CD8-positive, alpha-beta memory T cell (primary cell): ENCODE measurements at regions not wholly inside any gene's neighbourhood (a gene's known extent, or its start where the extent isn't known, plus 50 kb on each side); places are given as distances from the start of the nearest gene placed in this dataset.

Experiments
- CTCF ChIA-PET: fragments of 350-600 bp; sonication (Branson Sonifier 250); formaldehyde crosslinking; loops from one replicate; lab custom pipeline; 2021; ENCODE audit warnings: antibody characterized with exemption; lab: Charles Lee
- POLR2A ChIA-PET: fragments of 350-600 bp; sonication (Branson Sonifier 250); formaldehyde crosslinking; loops from one replicate; lab custom pipeline; 2021; ENCODE audit warnings: antibody characterized with exemption; lab: Charles Lee
- DNase-seq, 5 donors: peaks; one replicate each; pipeline versions ENCODE4 v3.0.0 to v3.0.0-alpha.2; 2020 to 2022; ENCODE audit warnings: mixed read lengths in 1 of 5
- H3K27ac ChIP-seq: one replicate; pipeline ENCODE4 v1.7.0; 2013; ENCODE audit warnings: low read depth, mild to moderate bottlenecking, low read length, moderate library complexity
- H3K27me3 ChIP-seq: 2 replicates; pipeline ENCODE4 v1.7.0; 2013; ENCODE audit warnings: low read length, mild to moderate bottlenecking; ENCODE audit not compliant: insufficient read depth, poor library complexity, severe bottlenecking
- H3K36me3 ChIP-seq: 2 replicates; pipeline ENCODE4 v1.7.0; 2013; ENCODE audit warnings: mild to moderate bottlenecking, low read length, moderate library complexity; ENCODE audit not compliant: insufficient read depth
- H3K4me1 ChIP-seq: 2 replicates; pipeline ENCODE4 v1.7.0; 2013; ENCODE audit warnings: mild to moderate bottlenecking, low read length, moderate library complexity; ENCODE audit not compliant: insufficient read depth
- H3K4me3 ChIP-seq: 2 replicates; pipeline ENCODE4 v1.7.0; 2013; ENCODE audit warnings: mild to moderate bottlenecking, low read length
- H3K9me3 ChIP-seq: 2 replicates; pipeline ENCODE4 v1.7.0; 2013; ENCODE audit warnings: mild to moderate bottlenecking, low read length
- H3K27ac Mint-ChIP-seq, 8 donors: one replicate each; pipeline ENCODE4 v1.8.0; 2020 to 2021; ENCODE audit warnings: mixed read lengths in 8 of 8, mild to moderate bottlenecking in 6 of 8, inconsistent platforms in 3 of 8, moderate library complexity in 3 of 8
- H3K27me3 Mint-ChIP-seq, 2 donors: one replicate each; pipeline ENCODE4 v1.8.0; 2020 to 2021; ENCODE audit warnings: mixed read lengths in 2 of 2, mild to moderate bottlenecking in 1 of 2, moderate library complexity in 1 of 2
- H3K36me3 Mint-ChIP-seq, 3 donors: one replicate each; pipeline ENCODE4 v1.8.0; 2020 to 2021; ENCODE audit warnings: mixed read lengths in 3 of 3, inconsistent platforms in 1 of 3, mild to moderate bottlenecking in 1 of 3
- H3K4me1 Mint-ChIP-seq, 3 donors: one replicate each; pipeline ENCODE4 v1.8.0; 2020 to 2021; ENCODE audit warnings: mixed read lengths in 3 of 3, inconsistent platforms in 1 of 3, mild to moderate bottlenecking in 1 of 3
- H3K4me3 Mint-ChIP-seq, 7 donors: one replicate each; pipeline ENCODE4 v1.8.0; 2020 to 2021; ENCODE audit warnings: mixed read lengths in 7 of 7, mild to moderate bottlenecking in 6 of 7, moderate library complexity in 4 of 7, inconsistent platforms in 2 of 7
- H3K9me3 Mint-ChIP-seq, 5 donors: one replicate each; pipeline ENCODE4 v1.8.0; 2020 to 2022; ENCODE audit warnings: mixed read lengths in 5 of 5, mild to moderate bottlenecking in 3 of 5, moderate library complexity in 2 of 5, inconsistent platforms in 1 of 5

DNA sequence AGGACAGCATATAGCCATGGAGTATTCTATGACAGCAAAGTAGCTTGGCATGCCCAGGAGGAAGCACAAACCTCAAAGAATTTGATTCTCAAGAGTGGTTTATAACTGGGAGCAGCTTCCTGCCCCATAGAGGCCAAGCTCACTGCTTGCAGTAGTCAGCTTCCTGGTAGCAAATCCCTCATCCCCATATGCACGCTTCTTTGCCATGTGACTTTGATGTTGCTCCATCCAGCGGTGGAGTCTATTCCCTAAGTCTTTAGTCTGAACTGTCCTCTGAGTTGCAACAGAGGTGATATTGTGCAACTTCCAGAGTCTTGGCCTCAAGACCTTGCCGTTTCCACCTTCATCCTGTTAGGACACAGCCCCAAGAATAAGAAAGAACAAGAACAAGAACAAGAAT lies 996.8 kb upstream of the TMEM132C start:
- Mint-ChIP-seq H3K27me3 (peaks cover 11 to 21% of the 10 kb centered on the region in 2 donors), H3K4me1 (no peaks in the 10 kb centered on the region), H3K9me3 (peaks cover 0 to 4% (median 0%) of the 10 kb centered on the region in 5 donors), H3K27ac (no peak overlapping the region), H3K36me3 (no peaks in the 10 kb centered on the region), H3K4me3 (no peak overlapping the region)
- ChIA-PET POLR2A (no interaction called here), CTCF (no interaction called here)
- Histone ChIP-seq H3K36me3 (no peaks in the 10 kb centered on the region), H3K27me3 (no peaks in the 10 kb centered on the region), H3K4me1 (no peaks in the 10 kb centered on the region), H3K27ac (no peak overlapping the region), H3K4me3 (no peak overlapping the region), H3K9me3 (no peaks in the 10 kb centered on the region)
- DNase-seq = no peak

DNA sequence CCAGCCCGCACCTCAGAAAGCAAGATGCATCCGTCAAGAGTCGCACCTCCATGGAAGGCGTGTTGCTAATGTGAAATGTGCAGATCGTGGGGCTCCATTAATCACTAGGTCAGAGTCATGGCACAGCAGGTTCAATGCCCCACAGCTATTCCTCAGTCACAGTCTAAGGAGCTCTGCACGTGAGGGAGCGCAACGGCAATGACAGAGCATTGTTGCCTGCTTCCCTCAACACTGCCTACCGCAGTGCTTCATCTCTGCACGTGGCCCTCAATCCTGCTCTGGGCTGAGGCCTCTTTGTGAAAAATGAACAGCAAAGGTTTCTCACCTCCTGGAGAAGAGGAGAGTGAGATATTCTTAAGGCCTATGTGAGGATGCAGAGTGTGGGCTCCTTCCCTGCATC lies 995.2 kb upstream of the TMEM132C start:
- H3K27me3 Mint-ChIP-seq = peaks cover 16 to 24% of the 10 kb centered on the region in 2 donors
- no peak for DNase-seq
- no peaks in the 10 kb centered on the region for H3K36me3 Mint-ChIP-seq
- Histone ChIP-seq H3K27ac (no peak overlapping the region), H3K9me3 (no peaks in the 10 kb centered on the region), H3K4me3 (no peak overlapping the region), H3K36me3 (no peaks in the 10 kb centered on the region), H3K4me1 (no peaks in the 10 kb centered on the region), H3K27me3 (no peaks in the 10 kb centered on the region)
- ChIA-PET POLR2A (no interaction called here), CTCF (no interaction called here)
- H3K9me3 Mint-ChIP-seq = peaks cover 0 to 2% (median 0%) of the 10 kb centered on the region in 5 donors
- H3K4me1 Mint-ChIP-seq = no peaks in the 10 kb centered on the region
- H3K27ac Mint-ChIP-seq = no peak overlapping the region
- H3K4me3 Mint-ChIP-seq = no peak overlapping the region

DNA sequence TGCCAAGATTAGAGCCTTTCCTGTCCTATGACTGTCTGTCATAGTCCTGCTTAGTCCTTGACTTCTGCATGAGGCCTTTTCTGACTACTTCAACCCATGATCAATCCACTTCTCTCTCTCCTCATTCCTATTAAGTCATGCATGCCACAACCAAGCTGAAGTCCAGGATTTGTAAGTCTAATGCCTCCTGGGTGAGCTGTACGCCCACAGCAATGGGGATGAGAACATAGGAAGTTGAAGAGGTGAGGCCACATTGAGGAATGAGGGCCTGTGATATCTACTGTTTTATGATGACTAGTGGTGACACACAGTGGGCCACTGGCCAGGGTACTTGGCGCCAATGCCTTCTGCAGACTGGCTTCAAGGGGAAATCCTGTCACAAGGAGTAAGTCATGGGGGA lies 994.1 kb upstream of the TMEM132C start:
- Histone ChIP-seq H3K9me3 (no peaks in the 10 kb centered on the region), H3K4me3 (no peak overlapping the region), H3K4me1 (no peaks in the 10 kb centered on the region), H3K27ac (no peak overlapping the region), H3K27me3 (no peaks in the 10 kb centered on the region), H3K36me3 (no peaks in the 10 kb centered on the region)
- peaks cover 0 to 2% (median 0%) of the 10 kb centered on the region in 5 donors for H3K9me3 Mint-ChIP-seq
- CTCF ChIA-PET = no interaction called here
- POLR2A ChIA-PET = no interaction called here
- H3K27me3 Mint-ChIP-seq = peaks cover 14 to 24% of the 10 kb centered on the region in 2 donors
- no peaks in the 10 kb centered on the region for H3K36me3 Mint-ChIP-seq
- no peak overlapping the region for H3K4me3 Mint-ChIP-seq
- DNase-seq = no peak
- H3K4me1 Mint-ChIP-seq = no peaks in the 10 kb centered on the region
- H3K27ac Mint-ChIP-seq = no peak overlapping the region

DNA sequence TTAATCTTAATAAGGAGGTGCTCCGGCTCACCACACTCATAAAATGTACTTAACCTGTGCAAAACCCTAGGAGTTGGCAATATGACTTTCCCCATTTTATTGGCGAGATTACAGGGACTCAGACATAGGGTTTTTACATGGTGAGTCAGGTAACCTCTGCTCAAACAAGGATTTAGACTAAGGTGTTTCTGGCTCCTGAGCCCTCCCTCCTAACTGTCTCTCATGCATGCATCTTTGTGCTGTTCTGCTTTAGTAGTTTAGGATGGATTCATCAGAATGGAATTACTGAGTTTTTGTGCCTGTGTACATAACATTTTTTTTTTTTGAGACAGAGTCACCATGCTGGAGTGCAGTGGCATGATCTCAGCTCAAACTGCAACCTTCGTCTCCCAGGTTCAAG lies 993.3 kb upstream of the TMEM132C start:
- no peaks in the 10 kb centered on the region for H3K27me3 ChIP-seq
- no peaks in the 10 kb centered on the region for H3K9me3 ChIP-seq
- CTCF ChIA-PET = no interaction called here
- no peak overlapping the region for H3K4me3 ChIP-seq
- H3K4me1 Mint-ChIP-seq = no peaks in the 10 kb centered on the region
- H3K4me1 ChIP-seq = no peaks in the 10 kb centered on the region
- no peaks in the 10 kb centered on the region for H3K36me3 Mint-ChIP-seq
- H3K9me3 Mint-ChIP-seq = peaks cover 0 to 2% (median 0%) of the 10 kb centered on the region in 5 donors
- no peak overlapping the region for H3K27ac ChIP-seq
- POLR2A ChIA-PET = no interaction called here
- no peak overlapping the region for H3K27ac Mint-ChIP-seq
- DNase-seq = no peak
- H3K4me3 Mint-ChIP-seq = no peak overlapping the region
- H3K27me3 Mint-ChIP-seq = peaks cover 14 to 32% of the 10 kb centered on the region in 2 donors
- no peaks in the 10 kb centered on the region for H3K36me3 ChIP-seq

DNA sequence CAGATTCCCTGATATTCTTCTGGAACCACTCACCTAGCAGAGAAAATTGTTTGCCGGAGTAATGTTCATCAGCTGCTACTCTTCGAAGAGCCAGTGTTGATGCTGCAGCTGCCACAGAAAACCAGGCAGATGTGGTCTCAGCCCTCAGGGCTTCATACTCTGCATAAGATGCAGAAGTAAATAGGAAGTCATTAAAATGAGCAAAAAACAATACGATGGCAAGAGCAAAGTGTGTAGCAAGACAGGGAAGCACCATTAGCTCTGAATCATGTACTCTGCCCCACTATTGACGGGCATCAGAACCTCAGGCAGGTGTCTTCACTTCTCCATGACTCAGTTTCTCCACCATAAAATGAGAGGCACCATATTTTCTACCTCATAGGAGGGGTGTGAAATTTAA lies 991.6 kb upstream of the TMEM132C start:
- ChIA-PET POLR2A (no interaction called here), CTCF (no interaction called here)
- H3K4me3 Mint-ChIP-seq = no peak overlapping the region
- H3K36me3 ChIP-seq = no peaks in the 10 kb centered on the region
- peaks cover 0 to 2% (median 0%) of the 10 kb centered on the region in 5 donors for H3K9me3 Mint-ChIP-seq
- H3K4me1 ChIP-seq = no peaks in the 10 kb centered on the region
- H3K27me3 ChIP-seq = no peaks in the 10 kb centered on the region
- no peak overlapping the region for H3K4me3 ChIP-seq
- no peaks in the 10 kb centered on the region for H3K36me3 Mint-ChIP-seq
- H3K27ac Mint-ChIP-seq = no peak overlapping the region
- H3K4me1 Mint-ChIP-seq = no peaks in the 10 kb centered on the region
- no peak for DNase-seq
- H3K9me3 ChIP-seq = no peaks in the 10 kb centered on the region
- no peak overlapping the region for H3K27ac ChIP-seq
- peaks cover 12 to 41% of the 10 kb centered on the region in 2 donors for H3K27me3 Mint-ChIP-seq

GRCh38 chr12:127277882-127278281 lies 989.1 kb upstream of the TMEM132C start:
- H3K36me3 ChIP-seq = no peaks in the 10 kb centered on the region
- DNase-seq = no peak
- Mint-ChIP-seq H3K4me1 (no peaks in the 10 kb centered on the region), H3K27ac (peak overlapping the region in 1 of 8 donors; percentile 36), H3K9me3 (peaks cover 0 to 2% (median 0%) of the 10 kb centered on the region in 5 donors), H3K27me3 (peaks cover 12 to 38% of the 10 kb centered on the region in 2 donors), H3K36me3 (no peaks in the 10 kb centered on the region), H3K4me3 (no peak overlapping the region)
- POLR2A ChIA-PET = no interaction called here
- no peak overlapping the region for H3K4me3 ChIP-seq
- H3K9me3 ChIP-seq = no peaks in the 10 kb centered on the region
- H3K4me1 ChIP-seq = no peaks in the 10 kb centered on the region
- no peak overlapping the region for H3K27ac ChIP-seq
- CTCF ChIA-PET = no interaction called here
- H3K27me3 ChIP-seq = no peaks in the 10 kb centered on the region

- H3K27me3 ChIP-seq = no peaks in the 10 kb centered on the region
- H3K27ac Mint-ChIP-seq = no peak overlapping the region
- no peak overlapping the region for H3K4me3 Mint-ChIP-seq
- no peaks in the 10 kb centered on the region for H3K36me3 ChIP-seq
- no peak for DNase-seq
- ChIA-PET POLR2A (no interaction called here), CTCF (no interaction called here)
- peaks cover 12 to 37% of the 10 kb centered on the region in 2 donors for H3K27me3 Mint-ChIP-seq
- no peaks in the 10 kb centered on the region for H3K4me1 Mint-ChIP-seq
- H3K4me3 ChIP-seq = no peak overlapping the region
- no peaks in the 10 kb centered on the region for H3K9me3 ChIP-seq
- no peaks in the 10 kb centered on the region for H3K36me3 Mint-ChIP-seq
- no peak overlapping the region for H3K27ac ChIP-seq
- no peaks in the 10 kb centered on the region for H3K4me1 ChIP-seq
- peaks cover 0 to 2% (median 0%) of the 10 kb centered on the region in 5 donors for H3K9me3 Mint-ChIP-seq
Measured at GRCh38 chr12:127278351-127278750, 988.6 kb upstream of the TMEM132C start.

DNA sequence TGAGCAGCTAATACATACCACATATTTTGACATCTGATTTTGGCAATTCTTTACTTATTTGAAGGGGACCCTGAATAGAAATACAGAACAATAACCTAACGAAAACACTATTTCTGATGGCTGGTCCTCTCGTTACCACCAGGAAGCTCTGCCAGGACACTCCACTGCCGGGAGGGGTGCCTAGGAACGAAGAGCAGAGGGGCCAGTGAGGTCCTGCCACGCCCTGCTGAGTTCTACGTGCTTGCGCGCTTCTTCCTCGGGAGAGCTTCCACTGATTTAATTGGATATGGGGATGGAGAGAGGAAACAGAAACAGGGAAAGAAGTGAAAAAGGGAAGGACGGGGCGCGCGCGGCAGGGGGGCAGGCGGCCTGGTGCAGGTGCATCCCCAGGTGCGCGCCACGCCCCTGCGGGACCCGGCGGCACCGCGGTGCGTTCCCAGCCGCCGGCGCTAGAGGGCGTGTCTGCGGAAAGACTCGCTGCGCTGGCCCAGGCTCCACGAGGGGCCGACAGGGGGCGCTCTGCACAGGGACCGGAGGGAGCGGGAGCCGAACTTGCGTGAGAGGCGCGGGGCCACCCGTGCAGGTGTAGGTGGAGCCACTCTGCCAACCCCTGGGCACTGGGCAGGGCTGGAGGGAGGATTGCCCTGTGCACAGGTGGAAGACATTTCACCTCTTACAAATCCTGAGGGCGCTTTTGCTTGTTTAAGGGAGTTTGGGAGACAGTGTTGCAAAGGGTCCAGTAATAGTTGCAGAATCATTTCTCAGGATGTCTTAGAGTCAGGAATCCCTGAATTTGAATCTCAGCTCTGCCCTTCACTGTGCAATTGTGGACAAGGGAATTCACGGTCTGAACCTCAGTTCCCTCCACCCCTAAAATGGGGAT lies 986.3 kb upstream of the TMEM132C start:
- DNase-seq = peak; percentile 2 to 67 (median 23)
- no peak overlapping the region for H3K27ac Mint-ChIP-seq
- H3K4me3 Mint-ChIP-seq = no peak overlapping the region
- H3K27ac ChIP-seq = no peak overlapping the region
- no peaks in the 10 kb centered on the region for H3K36me3 ChIP-seq
- peaks cover 0 to 3% (median 2%) of the 10 kb centered on the region in 5 donors for H3K9me3 Mint-ChIP-seq
- POLR2A ChIA-PET = no interaction called here
- CTCF ChIA-PET = interaction anchor here (0.7 to 1.9 kb wide), 6 partner anchors 10 to 173 kb away, joined by 3 to 5 read pairs (median 4); no protein-coding TSS in a partner anchor
- no peaks in the 10 kb centered on the region for H3K36me3 Mint-ChIP-seq
- no peaks in the 10 kb centered on the region for H3K9me3 ChIP-seq
- no peaks in the 10 kb centered on the region for H3K27me3 ChIP-seq
- no peaks in the 10 kb centered on the region for H3K4me1 Mint-ChIP-seq
- H3K4me1 ChIP-seq = no peaks in the 10 kb centered on the region
- peaks cover 4 to 26% of the 10 kb centered on the region in 2 donors for H3K27me3 Mint-ChIP-seq
- H3K4me3 ChIP-seq = no peak overlapping the region
